ENCODE measurements at regions not wholly inside any gene's neighbourhood (a gene's known extent, or its start where the extent isn't known, plus 50 kb on each side); places are given as distances from the start of the nearest gene placed in this dataset.

- TF ChIP-seq CTCF (conservative IDR thresholded peaks at IDR 0.05; ENCODE audit: low read length): no peak
- H3K4me3 ChIP-seq (ENCODE audit: low read length): no peak overlapping the region
- no peak for DNase-seq (ENCODE audit: low read depth)
Observed at GRCh38 chr9:31969552-31969951, 414.9 kb upstream of the ACO1 start.

- DNase-seq (ENCODE audit: low read depth): no peak
- no peak overlapping the region for H3K4me3 ChIP-seq (ENCODE audit: low read length)
Observed at GRCh38 chr9:31983895-31984294, 400.5 kb upstream of the ACO1 start.

GRCh38 chr9:31996331-31996730 lies 388.1 kb upstream of the ACO1 start:
- no peak for DNase-seq (ENCODE audit: low read depth)
- no peak for TF ChIP-seq CTCF (conservative IDR thresholded peaks at IDR 0.05; ENCODE audit: low read length)
- H3K4me3 ChIP-seq (ENCODE audit: low read length): no peak overlapping the region

More at GRCh38 chr9:31983895-31984294, 400.5 kb upstream of the ACO1 start:
- TF ChIP-seq CTCF (conservative IDR thresholded peaks at IDR 0.05; ENCODE audit: low read length): no peak

GRCh38 chr9:32004431-32005076 lies 379.9 kb upstream of the ACO1 start:
- DNase-seq (ENCODE audit: low read depth): no peak
- no peak overlapping the region for H3K4me3 ChIP-seq (ENCODE audit: low read length)
- no peak for TF ChIP-seq CTCF (conservative IDR thresholded peaks at IDR 0.05; ENCODE audit: low read length)

GRCh38 chr9:32010322-32010721 lies 374.1 kb upstream of the ACO1 start:
- TF ChIP-seq CTCF (conservative IDR thresholded peaks at IDR 0.05; ENCODE audit: low read length): no peak
- no peak overlapping the region for H3K4me3 ChIP-seq (ENCODE audit: low read length)
- no peak for DNase-seq (ENCODE audit: low read depth)

GRCh38 chr9:32011049-32011448 lies 373.4 kb upstream of the ACO1 start:
- H3K4me3 ChIP-seq (ENCODE audit: low read length): no peak overlapping the region
- no peak for TF ChIP-seq CTCF (conservative IDR thresholded peaks at IDR 0.05; ENCODE audit: low read length)
- no peak for DNase-seq (ENCODE audit: low read depth)

GRCh38 chr9:32015795-32016194 lies 368.6 kb upstream of the ACO1 start:
- H3K4me3 ChIP-seq (ENCODE audit: low read length): no peak overlapping the region
- TF ChIP-seq CTCF (conservative IDR thresholded peaks at IDR 0.05; ENCODE audit: low read length): no peak
- no peak for DNase-seq (ENCODE audit: low read depth)

All from AG10803 (cell line).